Fibroblast of lung (primary cell): ENCODE measurements at regions not wholly inside any gene's neighbourhood (a gene's known extent, or its start where the extent isn't known, plus 50 kb on each side); places are given as distances from the start of the nearest gene placed in this dataset.

Experiments
- DNase-seq, 2 donors: peaks; one replicate each; pipeline versions ENCODE4 v3.0.0 to v3.0.0-alpha.2; 2010; ENCODE audit warnings: low read depth in 2 of 2
- H2AFZ ChIP-seq: 2 replicates; pipeline ENCODE4 v1.5.1; 2012; ENCODE audit warnings: low read length, control low read depth, inconsistent platforms
- H3K27ac ChIP-seq: 2 replicates; pipeline ENCODE4 v1.5.1; 2011; ENCODE audit warnings: low read length, control low read depth; ENCODE audit not compliant: insufficient read depth
- H3K27me3 ChIP-seq: 2 replicates; pipeline ENCODE4 v1.5.1; 2011; ENCODE audit warnings: mild to moderate bottlenecking, low read length; ENCODE audit not compliant: control insufficient read depth, insufficient read depth
- H3K36me3 ChIP-seq: 2 replicates; pipeline ENCODE4 v1.5.1; 2011; ENCODE audit warnings: low read length; ENCODE audit not compliant: control insufficient read depth, insufficient read depth
- H3K4me1 ChIP-seq: 2 replicates; pipeline ENCODE4 v1.5.1; 2011; ENCODE audit warnings: low read length; ENCODE audit not compliant: control insufficient read depth, insufficient read depth; ENCODE audit errors: extremely low read depth
- H3K4me2 ChIP-seq: 2 replicates; pipeline ENCODE4 v1.5.1; 2011; ENCODE audit warnings: low read length, control low read depth; ENCODE audit not compliant: insufficient read depth; ENCODE audit errors: extremely low read depth
- H3K4me3 ChIP-seq, 4 experiments: fragments of 200-600 bp in 1 of 4; sonication (generic) in 1 of 4; replicated peaks in 1 of 4; 2 replicates each; pipeline ENCODE4 v1.5.1; 2011 to 2016; ENCODE audit warnings: low read length in 4 of 4, low read depth in 3 of 4, mild to moderate bottlenecking in 3 of 4, control low read depth in 2 of 4, inconsistent platforms in 1 of 4, mixed read lengths in 1 of 4; ENCODE audit not compliant: insufficient read depth in 1 of 4; ENCODE audit errors: control extremely low read depth in 1 of 4
- H3K79me2 ChIP-seq: 2 replicates; pipeline ENCODE4 v1.5.1; 2012; ENCODE audit warnings: mild to moderate bottlenecking, low read length, inconsistent platforms; ENCODE audit not compliant: control insufficient read depth, insufficient read depth
- H3K9ac ChIP-seq: 2 replicates; pipeline ENCODE4 v1.5.1; 2011; ENCODE audit warnings: mild to moderate bottlenecking, low read length, control low read depth; ENCODE audit not compliant: insufficient read depth
- H3K9me3 ChIP-seq: 2 replicates; pipeline ENCODE4 v1.5.1; 2012; ENCODE audit warnings: low read depth, low read length; ENCODE audit not compliant: control insufficient read depth, insufficient read depth
- H4K20me1 ChIP-seq: 2 replicates; pipeline ENCODE4 v1.5.1; 2011; ENCODE audit warnings: low read length; ENCODE audit not compliant: control insufficient read depth, insufficient read depth; ENCODE audit errors: extremely low read depth
- CTCF ChIP-seq, 2 donors: IDR thresholded peaks in 1 of 2; conservative IDR thresholded peaks in 1 of 2; 1 replicate in 1 of 2; 2 replicates in 1 of 2; pipeline ENCODE4 v1.5.1; 2011 to 2012; ENCODE audit warnings: low read length in 2 of 2, control low read depth in 1 of 2, inconsistent platforms in 1 of 2, low read depth in 1 of 2, mild to moderate bottlenecking in 1 of 2
- EZH2 ChIP-seq: IDR thresholded peaks from 2 replicates; pipeline ENCODE4 v1.5.1; 2012; ENCODE audit warnings: low read length, control low read depth, mild to moderate bottlenecking; ENCODE audit errors: missing control alignments

- Histone ChIP-seq H3K9me3 (no peaks in the 10 kb centered on the region), H3K36me3 (no peaks in the 10 kb centered on the region), H2AFZ (no peak overlapping the region), H4K20me1 (no peaks in the 10 kb centered on the region), H3K27ac (no peak overlapping the region), H3K4me1 (no peaks in the 10 kb centered on the region), H3K9ac (no peak overlapping the region), H3K4me2 (no peak overlapping the region), H3K79me2 (no peaks in the 10 kb centered on the region), H3K27me3 (no peaks in the 10 kb centered on the region), H3K4me3 (no peak overlapping the region)
- TF ChIP-seq CTCF (conservative IDR thresholded peaks at IDR 0.05 in 1 of 2, IDR thresholded peaks at IDR 0.05 in 1 of 2; ENCODE audit: low read depth in 1 of 2, low read length in 2 of 2) = no peak
- TF ChIP-seq EZH2 = no peak
- DNase-seq = no peak
Measured at GRCh38 chr14:98742001-98742400, 530.0 kb downstream of the BCL11B start.

GRCh38 chr14:98743536-98743935 lies 528.5 kb downstream of the BCL11B start:
- Histone ChIP-seq H3K27ac (no peak overlapping the region), H2AFZ (no peak overlapping the region), H3K9me3 (no peaks in the 10 kb centered on the region), H3K36me3 (no peaks in the 10 kb centered on the region), H3K4me2 (no peak overlapping the region), H3K4me1 (no peaks in the 10 kb centered on the region), H3K9ac (no peak overlapping the region), H3K79me2 (no peaks in the 10 kb centered on the region), H4K20me1 (no peaks in the 10 kb centered on the region), H3K4me3 (no peak overlapping the region), H3K27me3 (no peaks in the 10 kb centered on the region)
- DNase-seq = no peak
- TF ChIP-seq CTCF (conservative IDR thresholded peaks at IDR 0.05 in 1 of 2, IDR thresholded peaks at IDR 0.05 in 1 of 2; ENCODE audit: low read depth in 1 of 2, low read length in 2 of 2) (no peak), EZH2 (no peak)

- TF ChIP-seq CTCF (conservative IDR thresholded peaks at IDR 0.05 in 1 of 2, IDR thresholded peaks at IDR 0.05 in 1 of 2; ENCODE audit: low read depth in 1 of 2, low read length in 2 of 2) (no peak), EZH2 (no peak)
- Histone ChIP-seq H3K36me3 (no peaks in the 10 kb centered on the region), H3K9me3 (no peaks in the 10 kb centered on the region), H3K4me3 (no peak overlapping the region), H3K4me1 (no peaks in the 10 kb centered on the region), H3K27ac (no peak overlapping the region), H3K27me3 (no peaks in the 10 kb centered on the region), H3K9ac (no peak overlapping the region), H3K79me2 (no peaks in the 10 kb centered on the region), H2AFZ (no peak overlapping the region), H4K20me1 (no peaks in the 10 kb centered on the region), H3K4me2 (no peak overlapping the region)
- DNase-seq = no peak
Measured at GRCh38 chr14:98748966-98749365, 523.0 kb downstream of the BCL11B start.
